Fibroblast of skin of right biceps (primary cell): ENCODE measurements at regions not wholly inside any gene's neighbourhood (a gene's known extent, or its start where the extent isn't known, plus 50 kb on each side); places are given as distances from the start of the nearest gene placed in this dataset.
"Not testable (repeated sequence)": the region's sequence is repeated elsewhere in the genome, so short reads cannot be mapped to it uniquely, and the experiment has no call there.

Source experiments
- DNase-seq: peaks from one replicate; pipeline ENCODE4 v3.0.0-alpha.2; 2013

- DNase-seq: no peak
These were observed 258.4 kb upstream of the CACNA2D1 start for GRCh38 chr7:82701949-82702348.

GRCh38 chr7:82700741-82701140 lies 257.2 kb upstream of the CACNA2D1 start:
- no peak for DNase-seq

- DNase-seq: peak; percentile 49
These were observed 256.2 kb upstream of the CACNA2D1 start for GRCh38 chr7:82699773-82700186.

GRCh38 chr7:82697897-82698296 lies 254.3 kb upstream of the CACNA2D1 start:
- peak; percentile 76 for DNase-seq

GRCh38 chr7:82696631-82697030 lies 253.1 kb upstream of the CACNA2D1 start:
- DNase-seq: no peak

- DNase-seq: no peak
These were observed 250.4 kb upstream of the CACNA2D1 start for GRCh38 chr7:82694022-82694421.

- no peak for DNase-seq
These were observed 247.4 kb upstream of the CACNA2D1 start for GRCh38 chr7:82690929-82691328.

GRCh38 chr7:82685214-82685613 lies 241.6 kb upstream of the CACNA2D1 start:
- no peak for DNase-seq

GRCh38 chr7:82678716-82679115 lies 235.1 kb upstream of the CACNA2D1 start:
- no peak for DNase-seq

GRCh38 chr7:82678259-82678658 lies 234.7 kb upstream of the CACNA2D1 start:
- DNase-seq: no peak

GRCh38 chr7:82677493-82677892 lies 233.9 kb upstream of the CACNA2D1 start:
- DNase-seq: peak; percentile 50

GRCh38 chr7:82676777-82677463 lies 233.3 kb upstream of the CACNA2D1 start:
- no peak for DNase-seq

GRCh38 chr7:82675396-82675795 lies 231.8 kb upstream of the CACNA2D1 start:
- DNase-seq: peak; percentile 69

GRCh38 chr7:82674268-82674667 lies 230.7 kb upstream of the CACNA2D1 start:
- no peak for DNase-seq

GRCh38 chr7:82672078-82672477 lies 228.5 kb upstream of the CACNA2D1 start:
- DNase-seq: no peak

- DNase-seq: no peak
These were observed 225.6 kb upstream of the CACNA2D1 start for GRCh38 chr7:82669141-82669540.

- no peak for DNase-seq
These were observed 225.1 kb upstream of the CACNA2D1 start for GRCh38 chr7:82668676-82669075.

GRCh38 chr7:82665966-82666507 lies 222.5 kb upstream of the CACNA2D1 start:
- no peak for DNase-seq

GRCh38 chr7:82655965-82656364 lies 212.4 kb upstream of the CACNA2D1 start:
- no peak for DNase-seq

GRCh38 chr7:82650095-82650494 lies 206.5 kb upstream of the CACNA2D1 start:
- not testable (repeated sequence) for DNase-seq

GRCh38 chr7:82633592-82633991 lies 190.0 kb upstream of the CACNA2D1 start:
- no peak for DNase-seq

GRCh38 chr7:82631998-82632397 lies 188.4 kb upstream of the CACNA2D1 start:
- peak; percentile 29 for DNase-seq

- DNase-seq: peak; percentile 15
These were observed 186.0 kb upstream of the CACNA2D1 start for GRCh38 chr7:82629583-82629982.

- DNase-seq: no peak
These were observed 181.8 kb upstream of the CACNA2D1 start for GRCh38 chr7:82625377-82625776.

- DNase-seq: no peak
These were observed 181.4 kb upstream of the CACNA2D1 start for GRCh38 chr7:82624965-82625364.
